ENCODE measurements at regions not wholly inside any gene's neighbourhood (a gene's known extent, or its start where the extent isn't known, plus 50 kb on each side); places are given as distances from the start of the nearest gene placed in this dataset.

- DNase-seq (ENCODE audit: low read depth in 2 of 2), result no peak
Observed at GRCh38 chr20:50421356-50422340, 88.5 kb upstream of the PTPN1 start.

- no peak for DNase-seq (ENCODE audit: low read depth in 2 of 2)
Observed at GRCh38 chr20:50423758-50424157, 86.4 kb upstream of the PTPN1 start.

- no peak for DNase-seq (ENCODE audit: low read depth in 2 of 2)
Observed at GRCh38 chr20:50425076-50425475, 85.1 kb upstream of the PTPN1 start.

GRCh38 chr20:50426866-50427718, 83.1 kb upstream of the PTPN1 start:
- no peak for DNase-seq (ENCODE audit: low read depth in 2 of 2)

GRCh38 chr20:50427719-50428083, 82.5 kb upstream of the PTPN1 start:
- no peak for DNase-seq (ENCODE audit: low read depth in 2 of 2)

GRCh38 chr20:50428097-50428828, 81.9 kb upstream of the PTPN1 start:
- no peak for DNase-seq (ENCODE audit: low read depth in 2 of 2)

- no peak for DNase-seq (ENCODE audit: low read depth in 2 of 2)
Observed at GRCh38 chr20:50429412-50429811, 80.8 kb upstream of the PTPN1 start.

- no peak for DNase-seq (ENCODE audit: low read depth in 2 of 2)
Observed at GRCh38 chr20:50431066-50431450, 79.1 kb upstream of the PTPN1 start.

- DNase-seq (ENCODE audit: low read depth in 2 of 2), result no peak
Observed at GRCh38 chr20:50433001-50433761, 77.0 kb upstream of the PTPN1 start.

GRCh38 chr20:50434321-50434652, 75.9 kb upstream of the PTPN1 start:
- no peak for DNase-seq (ENCODE audit: low read depth in 2 of 2)

- DNase-seq (ENCODE audit: low read depth in 2 of 2), result no peak
Observed at GRCh38 chr20:50434653-50435396, 75.4 kb upstream of the PTPN1 start.

- no peak for DNase-seq (ENCODE audit: low read depth in 2 of 2)
Observed at GRCh38 chr20:50435397-50436051, 74.7 kb upstream of the PTPN1 start.

- DNase-seq (ENCODE audit: low read depth in 2 of 2), result no peak
Observed at GRCh38 chr20:50436052-50436656, 74.0 kb upstream of the PTPN1 start.

- no peak for DNase-seq (ENCODE audit: low read depth in 2 of 2)
Observed at GRCh38 chr20:50436696-50437095, 73.5 kb upstream of the PTPN1 start.

GRCh38 chr20:50438986-50439407, 71.2 kb upstream of the PTPN1 start:
- DNase-seq (ENCODE audit: low read depth in 2 of 2), result peak in 1 of 2 donors; percentile 15

- DNase-seq (ENCODE audit: low read depth in 2 of 2), result no peak
Observed at GRCh38 chr20:50439539-50440453, 70.4 kb upstream of the PTPN1 start.

- no peak for DNase-seq (ENCODE audit: low read depth in 2 of 2)
Observed at GRCh38 chr20:50442512-50442911, 67.7 kb upstream of the PTPN1 start.

- no peak for DNase-seq (ENCODE audit: low read depth in 2 of 2)
Observed at GRCh38 chr20:50445354-50446151, 64.6 kb upstream of the PTPN1 start.
